HEK293 (cell line): ENCODE measurements at regions not wholly inside any gene's neighbourhood (a gene's known extent, or its start where the extent isn't known, plus 50 kb on each side); places are given as distances from the start of the nearest gene placed in this dataset.

Experiments used
- CTCF ChIA-PET: fragments of 350-600 bp; formaldehyde crosslinking; extraction: SDS; loops from one replicate; lab custom pipeline; 2021; ENCODE audit warnings: antibody characterized with exemption; lab: Yijun Ruan, JAX
- POLR2A ChIA-PET: fragments of 300-600 bp; formaldehyde crosslinking; extraction: SDS; loops from one replicate; lab custom pipeline; 2020; ENCODE audit warnings: antibody characterized with exemption, inconsistent platforms; lab: Yijun Ruan, JAX
- H3K27ac ChIP-seq: fragments of 200-500 bp; sonication (Bioruptor generic); 2 replicates; pipeline ENCODE4 v1.5.1; 2014; ENCODE audit warnings: low read depth, low read length, control low read depth, inconsistent platforms; ENCODE audit errors: extremely low read depth
- H3K36me3 ChIP-seq, 2 experiments: fragments of 200-500 bp in 1 of 2; sonication (Bioruptor generic) in 1 of 2; 1 replicate in 1 of 2; 2 replicates in 1 of 2; pipeline ENCODE4 v1.5.1; 2014 to 2017; ENCODE audit warnings: inconsistent platforms in 2 of 2, low read length in 2 of 2; ENCODE audit not compliant: control insufficient read depth in 2 of 2, insufficient read depth in 1 of 2
- H3K4me1 ChIP-seq: fragments of 200-500 bp; sonication (Bioruptor generic); 2 replicates; pipeline ENCODE4 v1.5.1; 2014; ENCODE audit warnings: mild to moderate bottlenecking, low read length, inconsistent platforms; ENCODE audit not compliant: control insufficient read depth, insufficient read depth
- H3K4me3 ChIP-seq: 2 replicates; pipeline ENCODE4 v1.5.1; 2011; ENCODE audit warnings: low read depth, mild to moderate bottlenecking, control low read depth, low read length, moderate library complexity
- H3K9me3 ChIP-seq: fragments of 200-500 bp; sonication (Bioruptor generic); 2 replicates; pipeline ENCODE4 v1.5.1; 2014; ENCODE audit warnings: low read depth, low read length, inconsistent platforms; ENCODE audit not compliant: control insufficient read depth, insufficient read depth
- AEBP2 ChIP-seq: fragments of 450-650 bp; formaldehyde crosslinking; IDR thresholded peaks from 2 replicates; pipeline ENCODE4 v1.5.1; 2016; ENCODE audit warnings: missing biosample characterization, missing genetic modification characterization, borderline replicate concordance
- IKZF3 ChIP-seq: fragments of 450-650 bp; IDR thresholded peaks from 2 replicates; pipeline ENCODE4 v1.5.0; 2018; ENCODE audit warnings: missing biosample characterization, mild to moderate bottlenecking, missing genetic modification characterization, moderate library complexity
- KLF9 ChIP-seq: fragments of 450-650 bp; formaldehyde crosslinking; IDR thresholded peaks from 2 replicates; pipeline ENCODE4 v1.5.1; 2016; ENCODE audit warnings: missing biosample characterization, missing genetic modification characterization, low read depth
- MZF1 ChIP-seq: fragments of 450-650 bp; formaldehyde crosslinking; IDR thresholded peaks from 2 replicates; pipeline ENCODE4 v1.5.1; 2017; ENCODE audit warnings: missing biosample characterization, missing genetic modification characterization, borderline replicate concordance
- PRDM2 ChIP-seq: fragments of 450-650 bp; formaldehyde crosslinking; IDR thresholded peaks from 2 replicates; pipeline ENCODE4 v1.5.1; 2016; ENCODE audit warnings: missing biosample characterization, missing genetic modification characterization, borderline replicate concordance
- SETDB1 ChIP-seq: IDR thresholded peaks from one replicate; pipeline ENCODE4 v1.6.1; 2017; ENCODE audit warnings: mild to moderate bottlenecking, low read length, moderate library complexity, mixed read lengths; ENCODE audit not compliant: insufficient read length
- ZBTB10 ChIP-seq: fragments of 450-650 bp; formaldehyde crosslinking; IDR thresholded peaks from 2 replicates; pipeline ENCODE4 v1.5.1; 2016; ENCODE audit warnings: missing biosample characterization, missing genetic modification characterization
- ZNF140 ChIP-seq: fragments of 450-650 bp; formaldehyde crosslinking; IDR thresholded peaks from 2 replicates; pipeline ENCODE4 v1.5.1; 2016; ENCODE audit warnings: missing biosample characterization, missing genetic modification characterization
- ZNF148 ChIP-seq: fragments of 450-650 bp; formaldehyde crosslinking; IDR thresholded peaks from 2 replicates; pipeline ENCODE4 v1.5.0; 2017; ENCODE audit warnings: missing biosample characterization, missing genetic modification characterization, borderline replicate concordance
- ZNF302 ChIP-seq: fragments of 450-650 bp; formaldehyde crosslinking; IDR thresholded peaks from 2 replicates; pipeline ENCODE4 v1.5.1; 2016; ENCODE audit warnings: missing biosample characterization, missing genetic modification characterization, low read depth
- ZNF488 ChIP-seq: fragments of 450-650 bp; formaldehyde crosslinking; IDR thresholded peaks from 2 replicates; pipeline ENCODE4 v1.5.1; 2016; ENCODE audit warnings: missing biosample characterization, missing genetic modification characterization
- ZNF514 ChIP-seq: fragments of 450-650 bp; formaldehyde crosslinking; IDR thresholded peaks from 2 replicates; pipeline ENCODE4 v1.5.1; 2016; ENCODE audit warnings: missing biosample characterization, missing genetic modification characterization
- ZNF529 ChIP-seq: fragments of 450-650 bp; formaldehyde crosslinking; IDR thresholded peaks from 2 replicates; pipeline ENCODE4 v1.5.1; 2017; ENCODE audit warnings: missing genetic modification characterization, missing biosample characterization; ENCODE audit not compliant: insufficient replicate concordance
- ZNF560 ChIP-seq: fragments of 450-650 bp; formaldehyde crosslinking; IDR thresholded peaks from 2 replicates; pipeline ENCODE4 v1.5.1; 2017; ENCODE audit warnings: missing biosample characterization, missing genetic modification characterization, borderline replicate concordance
- ZNF610 ChIP-seq: fragments of 450-650 bp; formaldehyde crosslinking; IDR thresholded peaks from 2 replicates; pipeline ENCODE4 v1.5.1; 2016; ENCODE audit warnings: missing biosample characterization, missing genetic modification characterization, borderline replicate concordance
- ZNF629 ChIP-seq: fragments of 450-650 bp; formaldehyde crosslinking; IDR thresholded peaks from 2 replicates; pipeline ENCODE4 v1.5.1; 2017; ENCODE audit warnings: missing biosample characterization, missing genetic modification characterization
- ZNF76 ChIP-seq: fragments of 450-650 bp; formaldehyde crosslinking; IDR thresholded peaks from 2 replicates; pipeline ENCODE4; 2016; ENCODE audit warnings: low read depth, missing biosample characterization, missing genetic modification characterization, borderline replicate concordance
- ZNF768 ChIP-seq: fragments of 450-650 bp; formaldehyde crosslinking; IDR thresholded peaks from 2 replicates; pipeline ENCODE4 v1.5.1; 2018; ENCODE audit warnings: missing biosample characterization, mild to moderate bottlenecking, missing genetic modification characterization
- ZSCAN16 ChIP-seq: fragments of 450-650 bp; formaldehyde crosslinking; IDR thresholded peaks from 2 replicates; pipeline ENCODE4 v1.5.1; 2016; ENCODE audit warnings: missing biosample characterization, missing genetic modification characterization
- ZSCAN23 ChIP-seq: fragments of 450-650 bp; formaldehyde crosslinking; IDR thresholded peaks from 2 replicates; pipeline ENCODE4 v1.5.1; 2016; ENCODE audit warnings: missing biosample characterization, missing genetic modification characterization
- ZSCAN4 ChIP-seq: fragments of 450-650 bp; formaldehyde crosslinking; IDR thresholded peaks from 2 replicates; pipeline ENCODE4 v1.5.1; 2017; ENCODE audit warnings: missing biosample characterization, missing genetic modification characterization

GRCh38 chr21:28508126-28508525 lies 484.6 kb downstream of the LTN1 start (continued):
- no peak for TF ChIP-seq AEBP2
- no peak for TF ChIP-seq ZBTB10 (tag by site-specific recombination)
- no peak for TF ChIP-seq ZNF140
- TF ChIP-seq ZNF76 (tag by site-specific recombination), result no peak
- no peak for TF ChIP-seq ZSCAN16 (tag by site-specific recombination)
- TF ChIP-seq IKZF3, result no peak

GRCh38 chr21:28496517-28496916 lies 496.2 kb downstream of the LTN1 start:
- CTCF ChIA-PET, result interaction anchor here (0.9 kb wide), 2 partner anchors 8 to 21 kb away, joined by 3 to 4 read pairs; no protein-coding TSS in a partner anchor
- TF ChIP-seq ZNF560 (tag by site-specific recombination), result no peak
- TF ChIP-seq ZNF148 (tag by site-specific recombination), result no peak
- TF ChIP-seq ZNF488 (tag by site-specific recombination), result no peak
- TF ChIP-seq ZNF529 (tag by site-specific recombination), result no peak
- no peak for TF ChIP-seq SETDB1
- TF ChIP-seq ZNF302 (tag by site-specific recombination), result no peak
- TF ChIP-seq ZNF629 (tag by site-specific recombination), result no peak
- no peak for TF ChIP-seq MZF1 (tag by site-specific recombination)
- no peak for TF ChIP-seq ZNF514
- no peak for TF ChIP-seq ZSCAN4 (tag by site-specific recombination)
- no peak for TF ChIP-seq KLF9 (tag by site-specific recombination)
- TF ChIP-seq ZNF610 (tag by site-specific recombination), result no peak
- no peak for TF ChIP-seq PRDM2 (tag by site-specific recombination)
- TF ChIP-seq ZSCAN23 (tag by site-specific recombination), result no peak
- TF ChIP-seq ZNF768 (tag by site-specific recombination), result no peak
- Histone ChIP-seq H3K36me3 (no peaks in the 10 kb centered on the region), H3K4me3 (no peak overlapping the region), H3K9me3 (no peaks in the 10 kb centered on the region; the same call in 1 of the 2 replicates), H3K4me1 (no peaks in the 10 kb centered on the region), H3K27ac (no peak overlapping the region)
- POLR2A ChIA-PET, result no interaction called here
